HG03520 (cell line): ENCODE measurements at regions not wholly inside any gene's neighbourhood (a gene's known extent, or its start where the extent isn't known, plus 50 kb on each side); places are given as distances from the start of the nearest gene placed in this dataset.

Experiments
- ATAC-seq: cut with Tn5 transposase; IDR thresholded peaks from one replicate; pipeline ENCODE4 v1.9.1; 2021; ENCODE audit warnings: mild to moderate bottlenecking, moderate library complexity; ENCODE audit not compliant: unreplicated experiment

- no peak for ATAC-seq
Measured at GRCh38 chr18:55863876-55864275, 275.9 kb upstream of the TCF4 start.

- no peak for ATAC-seq
Measured at GRCh38 chr18:55863391-55863706, 275.4 kb upstream of the TCF4 start.

GRCh38 chr18:55862693-55863390 lies 274.9 kb upstream of the TCF4 start:
- no peak for ATAC-seq

GRCh38 chr18:55861266-55861665 lies 273.3 kb upstream of the TCF4 start:
- no peak for ATAC-seq

GRCh38 chr18:55858661-55859515 lies 270.9 kb upstream of the TCF4 start:
- no peak for ATAC-seq

GRCh38 chr18:55857956-55858355 lies 270.0 kb upstream of the TCF4 start:
- no peak for ATAC-seq

GRCh38 chr18:55857409-55857808 lies 269.4 kb upstream of the TCF4 start:
- no peak for ATAC-seq

- no peak for ATAC-seq
Measured at GRCh38 chr18:55856679-55857078, 268.7 kb upstream of the TCF4 start.

- ATAC-seq, result no peak
Measured at GRCh38 chr18:55856229-55856628, 268.2 kb upstream of the TCF4 start.

GRCh38 chr18:55853268-55853667 lies 265.3 kb upstream of the TCF4 start:
- no peak for ATAC-seq

- ATAC-seq, result no peak
Measured at GRCh38 chr18:55850904-55851303, 262.9 kb upstream of the TCF4 start.

- no peak for ATAC-seq
Measured at GRCh38 chr18:55849391-55849790, 261.4 kb upstream of the TCF4 start.

GRCh38 chr18:55847960-55848359 lies 260.0 kb upstream of the TCF4 start:
- no peak for ATAC-seq

GRCh38 chr18:55845221-55845620 lies 257.2 kb upstream of the TCF4 start:
- no peak for ATAC-seq

GRCh38 chr18:55844382-55844781 lies 256.4 kb upstream of the TCF4 start:
- no peak for ATAC-seq

GRCh38 chr18:55841314-55841713 lies 253.3 kb upstream of the TCF4 start:
- ATAC-seq, result no peak

GRCh38 chr18:55840601-55841170 lies 252.7 kb upstream of the TCF4 start:
- no peak for ATAC-seq

GRCh38 chr18:55839343-55839742 lies 251.4 kb upstream of the TCF4 start:
- ATAC-seq, result no peak

- no peak for ATAC-seq
Measured at GRCh38 chr18:55838841-55839240, 250.8 kb upstream of the TCF4 start.

GRCh38 chr18:55838319-55838718 lies 250.3 kb upstream of the TCF4 start:
- ATAC-seq, result no peak

- ATAC-seq, result no peak
Measured at GRCh38 chr18:55833543-55833942, 245.6 kb upstream of the TCF4 start.

GRCh38 chr18:55830544-55830943 lies 242.6 kb upstream of the TCF4 start:
- no peak for ATAC-seq
